B cell (primary cell): ENCODE measurements at regions not wholly inside any gene's neighbourhood (a gene's known extent, or its start where the extent isn't known, plus 50 kb on each side); places are given as distances from the start of the nearest gene placed in this dataset.

Experiments
- ATAC-seq: fragments of 200-7000 bp; cut with Tn5 transposase; one replicate; pipeline ENCODE4 v1.10.0; 2021; ENCODE audit warnings: low read depth, mild to moderate bottlenecking, moderate number of reproducible peaks, moderate library complexity
- CTCF ChIA-PET: fragments of 350-600 bp; sonication (Branson Sonifier 250); formaldehyde crosslinking; loops from one replicate; lab custom pipeline; 2021; ENCODE audit warnings: antibody characterized with exemption, inconsistent platforms; lab: Charles Lee
- POLR2A ChIA-PET: fragments of 350-600 bp; sonication (Branson Sonifier 250); formaldehyde crosslinking; loops from one replicate; lab custom pipeline; 2021; ENCODE audit warnings: antibody characterized with exemption; lab: Charles Lee
- DNase-seq: peaks from one replicate; pipeline ENCODE4 v3.0.0; 2013
- H2AFZ ChIP-seq: 2 replicates; pipeline ENCODE4 v1.6.1; 2012; ENCODE audit warnings: mild to moderate bottlenecking, low read depth, low read length; ENCODE audit not compliant: insufficient read depth, poor library complexity, severe bottlenecking
- H3K27ac ChIP-seq, 2 donors: 1 replicate in 1 of 2; 2 replicates in 1 of 2; pipeline ENCODE4 v1.5.1; 2012 to 2013; ENCODE audit warnings: low read length in 2 of 2, mild to moderate bottlenecking in 2 of 2, moderate library complexity in 1 of 2
- H3K27me3 ChIP-seq, 4 experiments: fragments of 200-600 bp in 1 of 4; sonication (generic) in 1 of 4; replicated peaks in 1 of 4; 1 replicate in 2 of 4; 2 replicates in 2 of 4; pipeline versions ENCODE4 v1.6.1 to v1.7.0; 2013 to 2016; ENCODE audit warnings: low read length in 3 of 4, mild to moderate bottlenecking in 2 of 4, mixed read lengths in 1 of 4, moderate library complexity in 1 of 4; ENCODE audit not compliant: insufficient read depth in 4 of 4, control insufficient read depth in 3 of 4; ENCODE audit errors: control extremely low read depth in 1 of 4
- H3K36me3 ChIP-seq, 2 experiments: replicated peaks in 1 of 2; 1 replicate in 1 of 2; 2 replicates in 1 of 2; pipeline versions ENCODE4 v1.6.1 to v1.7.1; 2013; ENCODE audit warnings: low read length in 1 of 2; ENCODE audit not compliant: insufficient read depth in 2 of 2, control insufficient read depth in 1 of 2; ENCODE audit errors: control extremely low read depth in 1 of 2, extremely low read depth in 1 of 2
- H3K4me1 ChIP-seq, 2 donors: fragments of 200-600 bp in 1 of 2; sonication (generic) in 1 of 2; 1 replicate in 1 of 2; 2 replicates in 1 of 2; pipeline versions ENCODE4 v1.5.1 to v1.6.1; 2013 to 2017; ENCODE audit warnings: low read length in 2 of 2; ENCODE audit not compliant: control insufficient read depth in 2 of 2, insufficient read depth in 2 of 2
- H3K4me2 ChIP-seq: replicated peaks from 2 replicates; pipeline ENCODE3; 2012; ENCODE audit warnings: mild to moderate bottlenecking, low read depth, low read length; ENCODE audit not compliant: poor library complexity, severe bottlenecking
- H3K4me3 ChIP-seq, 5 experiments: fragments of 200-600 bp in 1 of 5; sonication (generic) in 1 of 5; 1 replicate in 3 of 5; 2 replicates in 2 of 5; pipeline versions ENCODE4 v1.5.1 to v1.7.0; 2011 to 2016; ENCODE audit warnings: low read length in 4 of 5, mild to moderate bottlenecking in 4 of 5, low read depth in 2 of 5, control low read depth in 1 of 5, moderate library complexity in 1 of 5; ENCODE audit not compliant: insufficient read depth in 1 of 5; ENCODE audit errors: control extremely low read depth in 1 of 5, extremely low read depth in 1 of 5
- H3K79me2 ChIP-seq: fragments of 200-600 bp; sonication (generic); one replicate; pipeline ENCODE4 v1.6.0; 2016; ENCODE audit warnings: low read length; ENCODE audit not compliant: control insufficient read depth, insufficient read depth
- H3K9ac ChIP-seq: fragments of 200-600 bp; sonication (generic); 2 replicates; pipeline ENCODE4 v1.6.1; 2017; ENCODE audit warnings: mild to moderate bottlenecking, low read length, moderate library complexity
- H3K9me3 ChIP-seq, 3 donors: one replicate each; pipeline versions ENCODE4 v1.6.1 to v1.7.1; 2013; ENCODE audit warnings: low read length in 2 of 3; ENCODE audit not compliant: control insufficient read depth in 2 of 3, insufficient read depth in 1 of 3; ENCODE audit errors: control extremely low read depth in 1 of 3
- H4K20me1 ChIP-seq: 2 replicates; pipeline ENCODE4 v1.6.0; 2012; ENCODE audit warnings: mild to moderate bottlenecking, low read length; ENCODE audit not compliant: insufficient read depth, control insufficient read depth, poor library complexity, severe bottlenecking
- H3K27ac Mint-ChIP-seq: one replicate; pipeline ENCODE4 v1.8.0; 2021; ENCODE audit warnings: mixed read lengths
- H3K27me3 Mint-ChIP-seq: one replicate; pipeline ENCODE4 v1.8.0; 2021; ENCODE audit warnings: mixed read lengths
- H3K4me1 Mint-ChIP-seq: one replicate; pipeline ENCODE4 v1.8.0; 2021; ENCODE audit warnings: mixed read lengths
- H3K4me3 Mint-ChIP-seq: one replicate; pipeline ENCODE4 v1.8.0; 2021; ENCODE audit warnings: mixed read lengths
- H3K9me3 Mint-ChIP-seq: one replicate; pipeline ENCODE4 v1.8.0; 2022; ENCODE audit warnings: mixed read lengths; ENCODE audit not compliant: insufficient read depth
- CTCF ChIP-seq: fragments of 200-600 bp; IDR thresholded peaks from one replicate; pipeline ENCODE4 v1.8.0; 2022; ENCODE audit warnings: antibody characterized with exemption, mild to moderate bottlenecking
- EZH2 ChIP-seq: IDR thresholded peaks from 2 replicates; pipeline ENCODE4 v1.6.1; 2012; ENCODE audit warnings: borderline replicate concordance, low read depth, mild to moderate bottlenecking, moderate library complexity, low read length; ENCODE audit not compliant: insufficient read depth, poor library complexity, severe bottlenecking
- WGBS: methylation state at CpG from one replicate; pipeline ENCODE4 v1.1.5; 2013; ENCODE audit warnings: missing lambda C conversion rate; ENCODE audit not compliant: insufficient coverage; 5-methylcytosine and 5-hydroxymethylcytosine counted together
- intact Hi-C: fragments of 100-400 bp; cut with micrococcal nuclease; formaldehyde crosslinking; loops from one replicate; pipeline ENCODE4 v1.10.0; 2022

- Histone ChIP-seq H3K4me2 (no peak overlapping the region), H2AFZ (no peak overlapping the region), H3K79me2 (no peaks in the 10 kb centered on the region), H3K9ac (no peak overlapping the region), H3K4me3 (no peak overlapping the region), H4K20me1 (no peaks in the 10 kb centered on the region), H3K27me3 (no peaks in the 10 kb centered on the region), H3K27ac (no peak overlapping the region), H3K4me1 (no peaks in the 10 kb centered on the region), H3K9me3 (no peaks in the 10 kb centered on the region), H3K36me3 (no peaks in the 10 kb centered on the region)
- intact Hi-C loops, result no loop called here
- no peak overlapping the region for H3K4me3 Mint-ChIP-seq
- H3K27ac Mint-ChIP-seq, result no peak overlapping the region
- no peak for TF ChIP-seq EZH2
- TF ChIP-seq CTCF, result no peak
- no peaks in the 10 kb centered on the region for H3K9me3 Mint-ChIP-seq
- H3K27me3 Mint-ChIP-seq, result peaks cover 5% of the 10 kb centered on the region
- POLR2A ChIA-PET, result no interaction called here
- DNase-seq (no peak), ATAC-seq (no peak)
- no peaks in the 10 kb centered on the region for H3K4me1 Mint-ChIP-seq
- CTCF ChIA-PET, result interaction anchor here (0.8 kb wide), 1 partner anchor 9 kb away, joined by 3 read pairs; no protein-coding TSS in a partner anchor
- 93% methylated on average over 2 of the region's 4 CpGs for WGBS
Observed at GRCh38 chr5:112643339-112643971, 94.2 kb upstream of the APC start.

GRCh38 chr5:112646139-112646936 lies 91.3 kb upstream of the APC start:
- Mint-ChIP-seq H3K4me1 (no peaks in the 10 kb centered on the region), H3K9me3 (no peaks in the 10 kb centered on the region)
- H3K27ac ChIP-seq, result no peak overlapping the region

More at GRCh38 chr5:112646139-112646936, 91.3 kb upstream of the APC start:
- Histone ChIP-seq H3K27me3 (peaks cover 0 to 2% (median 0%) of the 10 kb centered on the region in 4 experiments), H2AFZ (no peak overlapping the region), H3K9me3 (no peaks in the 10 kb centered on the region), H3K4me3 (no peak overlapping the region), H3K4me1 (no peaks in the 10 kb centered on the region), H3K9ac (no peak overlapping the region), H3K79me2 (no peaks in the 10 kb centered on the region), H3K36me3 (no peaks in the 10 kb centered on the region), H4K20me1 (no peaks in the 10 kb centered on the region), H3K4me2 (no peak overlapping the region)
- intact Hi-C loops, result no loop called here
- 83% methylated on average over 2 of the region's 4 CpGs for WGBS
- peaks cover 8% of the 10 kb centered on the region for H3K27me3 Mint-ChIP-seq
- ChIA-PET CTCF (interaction anchor here (1.9 kb wide), 1 partner anchor 471 kb away, joined by 4 read pairs; no protein-coding TSS in a partner anchor), POLR2A (no interaction called here)
- no peak overlapping the region for H3K27ac Mint-ChIP-seq
- TF ChIP-seq EZH2, result no peak
- TF ChIP-seq CTCF, result no peak
- no peak for ATAC-seq
- no peak overlapping the region for H3K4me3 Mint-ChIP-seq
- DNase-seq, result no peak
